Right renal pelvis (tissue), 4 donors: ENCODE measurements at regions not wholly inside any gene's neighbourhood (a gene's known extent, or its start where the extent isn't known, plus 50 kb on each side); places are given as distances from the start of the nearest gene placed in this dataset.
A peak's percentile ranks its signal among the peaks of the same experiment; 100 is the strongest.
"Not testable (repeated sequence)": the region's sequence is repeated elsewhere in the genome, so short reads cannot be mapped to it uniquely, and the experiment has no call there.

Experiments used
- DNase-seq, 4 donors: peaks; one replicate each; pipeline ENCODE4 v3.0.0-alpha.2; 2013; ENCODE audit warnings: low read depth in 4 of 4, low spot score in 3 of 4, missing footprints in 1 of 4

DNA sequence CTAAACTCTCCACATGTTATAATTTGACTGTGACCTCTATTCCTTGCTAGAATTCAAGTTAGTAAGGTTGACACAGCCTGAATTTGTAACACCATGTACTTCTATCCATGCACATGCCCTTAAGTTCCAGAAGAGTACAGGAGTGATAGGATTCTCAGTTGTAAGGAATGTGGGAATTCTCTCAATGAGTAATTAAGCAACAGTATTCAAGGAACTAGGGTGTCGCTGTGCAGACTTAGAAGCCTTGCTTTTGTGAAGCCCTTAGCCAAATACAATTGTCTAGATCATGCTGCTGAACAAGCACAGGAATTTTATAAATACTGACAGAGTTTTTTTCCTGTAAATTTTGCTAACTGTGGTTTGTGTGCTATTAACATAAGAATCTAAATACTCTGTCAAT is 276.3 kb upstream of the PTBP2 start:
- no peak for DNase-seq

DNA sequence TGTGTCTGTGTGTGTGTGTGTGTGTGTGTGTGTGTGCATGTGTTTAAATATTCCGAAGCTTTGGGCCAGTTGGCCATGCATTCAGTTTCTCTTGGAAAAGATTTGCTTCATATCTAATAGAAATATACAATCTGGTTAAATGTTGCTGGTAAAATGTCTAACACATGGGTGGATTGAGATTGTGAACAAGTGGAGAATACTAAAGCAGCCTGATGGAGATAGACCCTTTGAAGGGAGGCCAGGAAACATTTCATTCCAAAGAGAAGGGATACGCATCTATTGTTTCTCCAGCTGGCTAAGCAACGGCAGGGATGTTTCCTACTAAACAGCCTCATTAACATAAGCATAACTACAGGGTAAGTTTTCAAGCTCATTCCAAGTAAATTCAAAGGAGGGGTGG is 257.5 kb upstream of the PTBP2 start:
- no peak for DNase-seq

DNA sequence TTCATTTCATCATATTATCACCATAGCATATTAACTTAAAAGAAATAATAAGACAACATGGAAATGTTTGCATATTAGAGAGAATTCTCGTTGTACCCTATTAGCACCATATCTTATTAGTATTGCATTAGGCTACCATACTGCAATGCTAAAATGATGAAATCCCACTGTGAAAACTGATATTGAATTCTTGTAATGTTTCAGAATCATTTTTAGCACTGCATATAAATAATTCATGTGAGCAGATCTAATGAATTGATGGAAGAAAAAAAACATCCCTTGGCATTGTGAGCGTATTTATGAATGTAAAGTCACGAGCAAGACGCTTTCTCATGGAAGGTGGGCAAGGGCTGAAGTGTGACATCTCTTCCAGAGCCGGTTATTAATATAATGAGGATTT is 257.1 kb upstream of the PTBP2 start:
- no peak for DNase-seq

DNA sequence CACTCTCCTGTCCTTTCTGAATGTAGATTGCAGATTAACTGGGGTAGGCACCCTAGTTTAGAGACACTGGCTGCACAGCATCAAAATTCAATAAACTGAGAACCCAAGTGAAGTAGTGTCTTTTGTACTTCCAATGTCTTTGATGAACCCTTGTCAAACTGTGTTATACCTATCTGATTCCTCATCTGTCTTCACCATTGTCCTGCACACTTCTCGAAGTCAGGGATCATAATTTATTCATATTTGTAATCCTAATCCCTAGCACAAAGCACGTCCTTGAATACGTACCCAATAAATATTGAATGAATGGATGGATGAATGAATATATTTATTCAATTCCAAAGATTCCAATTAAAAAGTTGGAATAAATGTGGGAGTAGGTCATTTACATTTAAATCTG is 256.6 kb upstream of the PTBP2 start:
- DNase-seq, result no peak

DNA sequence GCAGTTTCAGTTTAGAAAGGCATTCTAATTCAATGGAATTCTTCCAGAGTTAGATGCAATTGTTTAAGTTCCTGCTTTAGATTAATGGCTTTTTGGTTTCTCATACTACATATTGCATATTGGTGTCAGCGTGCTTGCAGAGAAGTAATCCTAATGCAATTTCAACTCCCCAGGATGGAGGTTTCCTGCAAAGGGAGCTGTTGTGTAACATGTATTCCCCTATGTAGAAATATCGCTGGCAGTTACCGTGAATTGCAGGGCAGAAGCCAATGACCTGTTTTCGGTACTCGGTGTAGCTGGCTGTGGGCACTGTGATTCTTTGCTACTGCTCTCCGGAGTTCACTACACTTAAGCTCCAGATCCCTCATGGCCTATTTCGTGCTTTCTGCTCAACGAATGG is 256.1 kb upstream of the PTBP2 start:
- no peak for DNase-seq

DNA sequence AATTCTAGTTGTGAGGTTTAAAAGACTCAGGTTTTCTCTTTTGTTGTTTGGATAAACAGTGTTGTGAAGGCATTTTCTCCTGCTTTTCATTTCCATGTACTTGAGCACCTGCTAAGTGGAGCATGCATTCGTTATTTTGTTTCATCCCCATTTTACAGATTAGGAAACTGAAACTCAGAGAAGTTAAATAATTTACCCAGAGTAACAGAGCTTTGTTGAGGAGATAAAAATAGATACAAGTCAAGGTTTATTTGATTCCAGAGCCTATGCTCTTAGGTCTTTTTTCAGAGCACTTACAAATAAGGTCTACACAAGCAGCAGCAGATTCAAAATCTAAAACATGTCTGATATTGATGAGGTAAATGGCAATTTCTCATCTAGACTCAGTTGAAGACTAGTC is 254.7 kb upstream of the PTBP2 start:
- no peak for DNase-seq

DNA sequence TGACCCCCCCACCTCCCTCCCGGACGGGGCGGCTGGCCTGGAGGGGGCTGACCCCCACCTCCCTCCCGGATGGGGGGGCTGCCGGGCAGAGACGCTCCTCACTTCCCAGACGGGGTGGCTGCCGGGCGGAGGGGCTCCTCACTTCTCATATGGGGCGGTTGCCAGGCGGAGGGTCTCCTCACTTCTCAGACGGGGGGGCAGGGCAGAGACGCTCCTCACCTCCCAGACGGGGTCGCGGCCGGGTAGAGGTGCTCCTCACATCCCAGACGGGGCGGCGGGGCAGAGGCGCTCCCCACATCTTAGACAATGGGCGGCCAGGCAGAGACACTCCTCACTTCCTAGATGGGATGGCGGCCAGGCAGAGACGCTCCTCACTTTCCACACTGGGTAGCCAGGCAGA is 251.9 kb upstream of the PTBP2 start:
- DNase-seq, result not testable (repeated sequence)

DNA sequence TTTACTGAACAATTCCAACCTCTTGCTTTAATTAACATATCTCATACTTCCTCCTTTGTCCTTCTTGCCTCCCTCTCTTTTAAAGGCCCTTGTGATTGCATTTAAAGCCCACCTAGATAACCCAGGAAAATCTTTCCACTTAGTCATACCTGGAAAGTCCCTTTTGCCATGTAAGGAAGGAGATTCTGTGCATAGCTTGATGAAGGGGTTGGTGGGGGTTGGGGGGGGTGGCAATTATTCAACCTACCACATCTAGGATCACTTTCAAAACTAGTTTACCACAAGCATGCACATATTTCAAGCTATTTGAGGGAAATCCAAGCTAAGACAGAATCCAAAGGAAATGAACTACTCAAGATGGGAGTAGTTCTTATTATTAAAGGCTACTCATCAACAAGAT is 249.1 kb upstream of the PTBP2 start:
- no peak for DNase-seq

DNA sequence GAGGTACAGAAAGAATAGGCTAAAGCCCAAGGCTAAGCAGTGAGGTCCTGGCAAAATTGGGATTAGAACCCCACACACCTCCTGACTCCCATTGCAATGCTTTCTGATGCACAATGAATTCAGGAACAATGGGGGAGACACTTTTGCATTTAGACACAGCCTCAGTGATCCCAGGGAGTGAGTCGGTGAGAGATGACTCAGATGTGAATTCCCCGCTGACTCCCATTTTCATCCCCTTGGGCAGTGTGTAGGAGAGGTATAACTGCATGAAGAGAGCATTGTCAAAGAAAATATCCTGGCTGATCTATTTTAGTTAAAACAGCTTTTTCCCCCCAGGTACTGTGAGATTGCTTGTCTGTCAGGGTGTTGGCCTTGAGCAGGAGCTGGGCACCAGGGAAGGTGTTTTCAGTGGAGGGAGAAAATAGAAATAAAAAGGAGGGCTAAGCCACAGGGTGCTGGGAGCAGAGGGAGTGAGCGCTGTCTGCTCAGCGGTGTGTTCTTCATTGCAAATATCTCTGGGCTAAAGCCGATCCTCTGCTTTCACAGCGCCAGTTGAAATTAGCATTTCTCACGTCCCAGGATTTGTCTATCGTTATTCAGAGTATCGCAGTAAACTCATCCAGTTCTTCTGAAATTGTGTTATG is 247.7 kb upstream of the PTBP2 start:
- no peak for DNase-seq

DNA sequence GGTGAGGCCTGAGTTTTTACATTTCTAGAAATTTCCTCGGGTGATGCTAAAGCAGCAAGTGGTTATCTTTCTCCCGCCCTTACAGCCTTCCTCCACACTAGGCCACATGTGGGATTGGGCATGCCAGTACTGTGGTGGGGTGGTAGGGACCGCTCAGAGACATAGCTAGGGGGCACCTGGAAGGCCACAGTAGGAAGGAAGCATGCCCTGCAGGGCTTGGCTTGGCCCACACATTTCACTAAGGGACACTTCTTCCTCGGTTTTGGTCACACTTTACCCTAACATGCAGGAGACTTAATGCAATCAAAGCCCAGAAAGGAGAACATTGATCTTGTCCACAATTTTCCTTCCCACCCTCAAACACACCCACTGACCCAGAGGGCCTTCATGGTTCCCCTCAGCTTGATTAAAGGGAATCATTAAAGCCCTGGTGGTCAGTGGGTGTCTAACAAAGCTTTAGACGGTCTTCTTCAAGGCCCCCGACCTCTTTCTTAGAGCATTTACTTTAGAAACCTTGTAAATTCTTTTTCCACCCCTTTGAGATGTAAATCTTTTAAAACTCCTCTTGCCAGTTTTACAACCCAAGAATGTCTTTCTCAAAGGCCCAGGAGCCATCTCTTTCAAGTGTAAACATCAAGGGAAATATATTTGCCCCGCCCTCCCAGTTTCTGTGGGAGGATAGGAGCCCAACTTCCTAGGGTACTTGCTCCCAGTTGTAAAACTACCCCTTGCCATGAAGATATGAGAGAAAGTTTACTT is 246.4 kb upstream of the PTBP2 start:
- DNase-seq, result no peak

DNA sequence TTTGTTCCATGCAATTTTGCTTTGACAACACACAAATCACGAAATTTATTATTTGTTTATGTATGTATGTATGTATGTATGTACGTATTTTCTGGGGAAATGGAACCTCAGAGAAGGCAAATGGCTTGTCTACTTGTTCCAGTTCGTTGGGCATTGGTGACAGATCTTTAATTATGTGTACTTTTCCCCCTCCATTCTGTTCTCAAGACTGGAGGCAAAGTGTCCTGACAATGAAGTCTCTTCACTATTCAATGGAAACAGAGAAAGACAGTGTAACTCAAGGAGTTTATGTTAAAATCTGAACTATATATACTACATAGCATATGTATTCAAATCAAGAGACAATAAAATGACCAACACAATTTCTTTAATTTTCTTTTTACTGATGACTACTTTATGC is 245.7 kb upstream of the PTBP2 start:
- DNase-seq, result no peak

DNA sequence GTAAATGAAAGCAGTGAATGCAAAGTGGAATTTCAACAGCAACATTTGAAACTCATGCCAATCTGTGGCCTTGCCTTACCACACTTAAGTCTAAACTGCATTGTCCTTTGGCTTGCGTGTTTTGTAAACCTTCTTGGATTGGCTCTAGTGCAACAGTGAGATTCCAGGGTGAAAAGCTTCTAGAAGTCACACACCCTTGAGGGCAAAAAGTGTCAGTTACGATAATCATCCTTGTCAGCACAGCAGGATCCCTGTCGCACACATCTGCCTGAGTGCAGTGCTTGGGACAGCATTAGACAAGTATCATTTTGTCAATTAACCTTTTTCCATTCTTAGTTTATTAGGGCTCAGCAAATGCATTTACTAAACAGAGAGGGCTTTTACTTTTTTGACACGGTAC is 243.4 kb upstream of the PTBP2 start:
- no peak for DNase-seq

DNA sequence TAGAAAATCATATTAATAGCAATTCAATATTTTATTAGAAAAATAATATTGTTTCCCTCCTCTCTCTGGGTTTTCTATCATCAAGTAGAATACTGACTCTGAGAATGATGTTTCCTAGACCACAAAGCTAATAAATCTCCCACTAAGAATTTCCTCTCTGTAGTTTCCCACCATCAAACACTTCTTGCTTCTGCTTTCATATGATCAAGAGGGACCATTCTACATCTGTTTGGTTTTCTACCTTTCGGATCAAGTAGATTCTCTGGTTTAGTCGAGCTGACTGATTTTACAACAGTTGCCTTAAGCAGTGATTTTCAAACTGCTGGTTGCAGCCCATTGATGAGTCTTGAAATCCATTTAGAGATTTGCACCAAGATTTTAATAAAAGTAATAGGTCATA is 240.2 kb upstream of the PTBP2 start:
- no peak for DNase-seq

DNA sequence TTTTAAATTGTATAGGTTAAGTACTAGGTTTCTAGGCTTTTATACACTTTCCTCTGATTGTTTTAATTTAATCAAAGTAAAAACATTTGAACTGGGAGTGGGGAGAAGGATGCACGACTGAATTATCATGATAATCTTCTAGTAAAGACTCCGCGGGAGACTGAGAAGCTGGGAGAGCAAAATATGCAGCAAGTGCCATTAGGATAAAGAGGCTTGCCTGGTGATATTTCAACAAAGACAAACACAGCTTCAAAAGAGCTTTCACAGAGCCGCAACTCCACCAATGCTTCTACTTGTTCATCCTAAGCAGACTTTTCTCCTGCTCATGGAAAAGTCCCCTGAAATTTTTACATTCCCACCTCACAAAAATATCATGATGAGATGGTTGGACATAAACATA is 239.0 kb upstream of the PTBP2 start:
- DNase-seq, result no peak

DNA sequence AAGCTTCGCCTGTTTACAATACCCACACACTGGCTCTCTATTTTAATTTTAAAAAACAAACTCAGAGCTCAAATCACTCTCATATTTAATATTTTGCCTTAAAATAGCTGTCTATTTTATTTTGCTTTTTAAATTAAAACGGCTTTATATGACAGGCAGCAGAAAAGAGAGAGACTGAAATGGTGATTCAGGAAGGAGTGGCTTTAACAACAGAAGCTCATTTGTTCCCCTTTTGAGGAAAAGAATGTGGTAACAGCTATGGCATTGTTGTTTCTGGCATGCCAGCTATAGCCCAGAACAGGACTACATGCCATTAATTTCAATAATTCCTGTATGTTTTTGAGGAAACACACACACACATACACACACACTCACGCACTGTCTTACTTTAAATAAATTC is 234.2 kb upstream of the PTBP2 start:
- no peak for DNase-seq

DNA sequence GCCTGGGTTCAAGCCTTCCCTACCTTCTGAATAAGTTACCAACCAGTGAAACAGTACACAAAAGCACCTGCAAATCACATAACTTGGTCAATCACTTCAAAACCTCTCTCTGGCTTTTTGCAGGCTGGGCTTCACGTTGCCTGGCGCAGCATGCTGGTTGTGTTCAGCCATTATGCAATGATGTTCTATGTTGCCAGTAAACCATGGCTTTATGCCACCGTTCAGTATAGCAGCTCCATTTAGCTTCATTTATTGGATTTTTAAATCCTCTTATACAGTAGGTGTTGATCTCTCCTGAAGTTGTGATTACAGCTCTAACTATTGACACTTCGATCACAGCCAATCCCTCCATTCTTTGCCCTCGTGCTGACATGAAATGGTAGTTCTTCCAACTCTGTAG is 233.6 kb upstream of the PTBP2 start:
- no peak for DNase-seq

DNA sequence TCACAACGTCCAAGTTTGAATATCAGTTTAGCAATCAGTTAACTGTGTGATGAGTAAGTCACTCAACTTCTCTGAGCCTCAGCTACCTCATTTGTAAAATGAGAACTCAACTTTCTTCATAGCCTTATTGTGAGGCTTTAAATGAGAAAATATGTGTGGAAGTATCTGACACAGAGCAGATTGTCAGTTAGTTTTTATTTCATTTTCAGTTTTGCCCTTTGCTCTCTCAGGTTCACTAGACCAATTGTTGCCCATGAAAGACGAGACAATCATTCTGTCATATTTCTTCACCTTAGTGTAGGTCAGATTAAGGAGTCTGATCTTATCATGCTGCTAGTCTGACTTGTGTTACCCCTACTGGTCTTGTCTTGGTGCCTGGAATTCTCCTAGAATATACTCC is 232.8 kb upstream of the PTBP2 start:
- DNase-seq, result no peak

DNA sequence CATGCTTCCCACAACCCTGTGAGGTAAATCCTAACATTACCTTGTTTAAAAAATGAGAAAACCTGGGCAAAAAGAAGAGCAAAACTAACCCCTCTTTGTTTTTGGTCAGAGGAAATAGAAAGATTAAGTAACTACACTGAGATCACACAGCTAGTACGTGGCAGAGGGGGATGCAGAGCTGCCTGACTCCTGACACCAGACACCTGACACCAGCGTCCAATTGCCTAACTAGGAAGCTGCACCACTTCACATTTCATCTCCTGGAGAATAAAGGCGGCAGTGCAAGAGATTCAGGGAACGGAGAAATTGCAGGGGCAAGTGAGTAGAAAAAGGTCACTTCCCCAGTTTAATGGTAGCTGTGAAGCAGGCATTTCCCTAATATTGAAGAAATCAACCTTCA is 229.3 kb upstream of the PTBP2 start:
- DNase-seq, result peak in 1 of 4 donors; percentile 8

DNA sequence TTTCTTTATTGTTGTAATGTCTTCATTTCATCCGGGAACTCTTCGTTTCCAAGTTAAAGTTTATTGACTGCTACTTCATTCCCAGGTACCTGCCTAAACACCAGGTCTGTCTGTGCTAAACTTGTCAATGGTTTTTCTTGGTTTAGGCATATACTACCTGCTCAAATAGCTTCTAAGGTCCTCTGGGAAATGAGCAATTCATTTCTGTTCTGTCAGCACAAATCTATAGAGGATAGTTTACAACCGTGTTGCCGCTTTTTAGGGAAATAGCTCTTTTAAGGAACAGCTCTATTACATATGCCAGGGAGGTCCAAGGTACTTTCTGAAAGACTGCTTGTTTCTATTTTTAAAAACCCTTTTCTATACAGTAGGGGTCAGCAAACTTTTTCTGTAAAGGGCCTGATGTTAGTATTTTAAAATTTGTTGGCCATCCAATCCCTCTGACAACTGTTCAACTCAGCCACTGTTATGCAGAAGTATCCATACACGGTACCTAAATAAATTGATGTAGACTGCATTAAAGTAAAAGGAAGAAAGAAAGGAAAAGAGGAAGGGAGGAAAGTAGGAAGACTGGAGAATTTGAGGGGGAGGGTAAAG is 222.7 kb upstream of the PTBP2 start:
- no peak for DNase-seq

DNA sequence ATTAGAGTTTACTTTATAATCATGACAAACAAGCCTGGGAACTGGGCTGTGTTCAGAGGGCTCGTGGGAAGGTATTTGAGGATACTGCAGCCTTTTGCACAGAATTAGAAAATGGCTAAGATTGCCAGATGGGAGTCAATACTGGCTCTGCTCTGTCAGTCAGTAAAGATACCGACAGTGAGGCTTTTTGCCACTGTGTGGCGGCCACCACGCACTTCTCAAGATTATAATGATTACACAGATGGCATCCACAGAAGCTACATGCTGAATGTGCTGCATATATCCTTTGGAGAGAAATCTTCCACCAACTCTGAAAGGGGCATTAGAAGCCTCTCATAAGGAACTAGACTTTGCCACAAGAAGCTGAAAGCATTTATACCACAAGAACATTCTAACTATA is 213.4 kb upstream of the PTBP2 start:
- DNase-seq, result no peak

DNA sequence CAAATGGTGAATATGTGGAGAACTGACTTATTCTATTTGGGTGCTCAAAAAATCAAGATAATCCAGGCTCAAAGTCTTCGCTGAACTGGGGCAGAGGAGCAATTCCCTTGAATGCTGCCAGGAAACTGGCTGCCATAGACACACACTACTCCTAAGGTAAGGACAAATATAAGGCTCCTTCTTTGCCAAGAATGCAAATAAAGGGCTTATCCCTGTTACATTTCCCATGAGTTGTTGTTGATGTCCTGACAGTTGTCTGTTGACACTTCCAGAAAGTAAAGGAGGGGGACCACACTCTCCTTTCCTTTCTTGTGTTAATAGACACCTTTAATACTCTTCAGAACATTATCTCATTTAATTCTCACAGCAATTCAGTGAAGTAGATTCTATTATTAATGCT is 212.2 kb upstream of the PTBP2 start:
- no peak for DNase-seq

DNA sequence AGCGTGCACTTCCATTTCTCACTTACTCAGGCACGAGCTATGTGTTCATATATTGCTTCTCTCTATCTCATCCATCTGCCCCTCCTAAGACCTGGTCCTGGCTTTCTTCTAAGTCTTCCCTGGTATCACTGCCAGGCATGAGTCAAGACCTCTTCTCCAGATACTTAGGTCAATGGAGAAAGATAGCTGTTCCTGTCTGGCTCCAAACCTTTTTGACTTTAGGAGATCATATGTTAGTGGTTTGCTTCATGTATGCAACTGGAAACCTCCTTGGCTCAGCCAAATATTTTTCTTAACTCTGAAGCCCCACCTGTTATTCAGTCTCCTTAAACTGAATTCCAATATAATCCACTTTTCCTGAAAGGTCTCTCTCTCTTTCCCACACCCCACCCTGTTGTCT is 211.6 kb upstream of the PTBP2 start:
- DNase-seq, result no peak
